Body of pancreas (tissue), 4 donors: ENCODE measurements at regions not wholly inside any gene's neighbourhood (a gene's known extent, or its start where the extent isn't known, plus 50 kb on each side); places are given as distances from the start of the nearest gene placed in this dataset.

Experiments
- ATAC-seq: fragments of 150-250 bp; one replicate; pipeline ENCODE4 v1.9.1; 2016
- DNase-seq, 4 donors: peaks; one replicate each; pipeline ENCODE4 v3.0.0-alpha.2; 2019
- H3K27ac ChIP-seq, 4 donors: fragments of 200-600 bp; sonication (generic); 1 replicate in 3 of 4; 2 replicates in 1 of 4; pipeline versions ENCODE4 v1.5.1 to v1.6.1; 2016 to 2019; ENCODE audit warnings: mild to moderate bottlenecking in 1 of 4, mixed read lengths in 1 of 4, moderate library complexity in 1 of 4
- H3K27me3 ChIP-seq, 2 donors: fragments of 200-600 bp; sonication (generic); one replicate each; pipeline ENCODE4 v1.6.0; 2016; ENCODE audit warnings: mild to moderate bottlenecking in 1 of 2
- H3K36me3 ChIP-seq, 2 donors: fragments of 200-600 bp; sonication (generic); replicated peaks in 1 of 2; 2 replicates each; pipeline ENCODE4 v1.5.1; 2016; ENCODE audit warnings: low read depth in 2 of 2; ENCODE audit not compliant: insufficient read depth in 1 of 2
- H3K4me1 ChIP-seq: fragments of 200-600 bp; sonication (generic); one replicate; pipeline ENCODE4 v1.6.0; 2016
- H3K4me3 ChIP-seq, 2 donors: fragments of 200-600 bp; sonication (generic); 1 replicate in 1 of 2; 2 replicates in 1 of 2; pipeline ENCODE4 v1.5.1; 2016 to 2019
- H3K9me3 ChIP-seq, 3 donors: fragments of 200-600 bp; sonication (generic); 1 replicate in 2 of 3; 2 replicates in 1 of 3; pipeline ENCODE4 v1.5.1; 2016
- POLR2A ChIP-seq, 3 donors: fragments of 450-650 bp; IDR thresholded peaks; one replicate each; pipeline ENCODE4 v1.6.1; 2016; ENCODE audit warnings: antibody characterized with exemption in 3 of 3, mild to moderate bottlenecking in 2 of 3
- WGBS, 2 donors: methylation state at CpG; one replicate each; pipeline ENCODE4 v1.1.5; 2017; 5-methylcytosine and 5-hydroxymethylcytosine counted together
- intact Hi-C: fragments of 100-400 bp; cut with DNase I; formaldehyde crosslinking; loops from one replicate; pipeline ENCODE4 v1.15.1; 2023
- TF ChIP-seq, protein P1 (sequence below), 7 experiments: fragments of 450-650 bp in 4 of 7; fragments of 200-600 bp in 3 of 7; sonication (generic) in 3 of 7; IDR thresholded peaks; one replicate each; pipeline ENCODE4 v1.5.1; 2016 to 2019; ENCODE audit warnings: antibody characterized with exemption in 7 of 7

- Histone ChIP-seq H3K27me3 (no peaks in the 10 kb centered on the region), H3K4me1 (no peaks in the 10 kb centered on the region), H3K4me3 (no peak overlapping the region), H3K36me3 (no peaks in the 10 kb centered on the region), H3K27ac (no peak overlapping the region), H3K9me3 (no peaks in the 10 kb centered on the region)
- ATAC-seq (no peak), DNase-seq (no peak)
- 75 to 83% methylated on average over 4 of the region's 4 CpGs for WGBS, 2 donors
- TF ChIP-seq, protein P1, sequence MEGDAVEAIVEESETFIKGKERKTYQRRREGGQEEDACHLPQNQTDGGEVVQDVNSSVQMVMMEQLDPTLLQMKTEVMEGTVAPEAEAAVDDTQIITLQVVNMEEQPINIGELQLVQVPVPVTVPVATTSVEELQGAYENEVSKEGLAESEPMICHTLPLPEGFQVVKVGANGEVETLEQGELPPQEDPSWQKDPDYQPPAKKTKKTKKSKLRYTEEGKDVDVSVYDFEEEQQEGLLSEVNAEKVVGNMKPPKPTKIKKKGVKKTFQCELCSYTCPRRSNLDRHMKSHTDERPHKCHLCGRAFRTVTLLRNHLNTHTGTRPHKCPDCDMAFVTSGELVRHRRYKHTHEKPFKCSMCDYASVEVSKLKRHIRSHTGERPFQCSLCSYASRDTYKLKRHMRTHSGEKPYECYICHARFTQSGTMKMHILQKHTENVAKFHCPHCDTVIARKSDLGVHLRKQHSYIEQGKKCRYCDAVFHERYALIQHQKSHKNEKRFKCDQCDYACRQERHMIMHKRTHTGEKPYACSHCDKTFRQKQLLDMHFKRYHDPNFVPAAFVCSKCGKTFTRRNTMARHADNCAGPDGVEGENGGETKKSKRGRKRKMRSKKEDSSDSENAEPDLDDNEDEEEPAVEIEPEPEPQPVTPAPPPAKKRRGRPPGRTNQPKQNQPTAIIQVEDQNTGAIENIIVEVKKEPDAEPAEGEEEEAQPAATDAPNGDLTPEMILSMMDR (IDR thresholded peaks at IDR 0.05): no peak
- TF ChIP-seq POLR2A (IDR thresholded peaks at IDR 0.05): no peak
- intact Hi-C loops: no loop called here
Measured at GRCh38 chr3:5431146-5431545, 243.6 kb downstream of the EDEM1 start.

DNA sequence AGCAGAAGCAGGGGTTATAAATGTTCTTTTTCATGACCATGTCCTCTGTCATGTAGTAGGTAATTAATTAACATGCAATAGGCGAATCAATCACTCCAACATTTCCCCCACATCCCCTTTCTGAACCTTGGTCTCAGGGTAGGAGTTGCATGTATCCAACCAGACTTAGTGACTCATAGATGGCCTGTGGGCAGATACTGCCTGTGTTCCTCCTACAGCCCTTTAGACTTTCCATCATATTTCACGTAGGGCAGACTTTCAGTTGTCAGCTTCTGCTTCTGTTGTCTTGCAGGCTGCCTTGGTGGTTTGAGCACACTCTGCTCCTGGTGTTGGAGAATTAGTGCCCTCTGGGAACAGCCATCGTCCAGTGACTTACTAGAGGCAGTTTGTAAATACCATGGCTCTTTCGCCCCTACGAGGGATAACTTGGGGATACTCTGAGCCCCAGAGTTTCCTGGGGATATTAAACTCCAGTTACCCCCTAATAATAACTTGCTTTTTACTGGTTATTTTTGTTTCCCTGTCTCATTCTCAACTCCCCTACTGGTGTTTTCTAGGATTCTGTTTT is 244.4 kb downstream of the EDEM1 start:
- intact Hi-C loops: no loop called here
- WGBS, 2 donors: 74 to 79% methylated on average over 5 of the region's 5 CpGs
- TF ChIP-seq, protein P1 (IDR thresholded peaks at IDR 0.05): no peak
- TF ChIP-seq POLR2A (IDR thresholded peaks at IDR 0.05): no peak
- Histone ChIP-seq H3K4me3 (no peak overlapping the region), H3K36me3 (no peaks in the 10 kb centered on the region), H3K27me3 (no peaks in the 10 kb centered on the region), H3K27ac (no peak overlapping the region), H3K4me1 (no peaks in the 10 kb centered on the region), H3K9me3 (no peaks in the 10 kb centered on the region)
- no peak for ATAC-seq
- peak in 1 of 4 donors; percentile 15 for DNase-seq

- intact Hi-C loops: no loop called here
- 83 to 87% methylated on average over 5 of the region's 5 CpGs for WGBS, 2 donors
- no peak overlapping the region for H3K4me3 ChIP-seq
- no peaks in the 10 kb centered on the region for H3K9me3 ChIP-seq
- no peak overlapping the region for H3K27ac ChIP-seq
- H3K27me3 ChIP-seq: no peaks in the 10 kb centered on the region
- no peaks in the 10 kb centered on the region for H3K4me1 ChIP-seq
- DNase-seq (no peak), ATAC-seq (no peak)
- H3K36me3 ChIP-seq: no peaks in the 10 kb centered on the region
- no peak for TF ChIP-seq POLR2A (IDR thresholded peaks at IDR 0.05)
- TF ChIP-seq, protein P1 (IDR thresholded peaks at IDR 0.05): no peak
Measured at GRCh38 chr3:5437296-5437782, 249.8 kb downstream of the EDEM1 start.

DNA sequence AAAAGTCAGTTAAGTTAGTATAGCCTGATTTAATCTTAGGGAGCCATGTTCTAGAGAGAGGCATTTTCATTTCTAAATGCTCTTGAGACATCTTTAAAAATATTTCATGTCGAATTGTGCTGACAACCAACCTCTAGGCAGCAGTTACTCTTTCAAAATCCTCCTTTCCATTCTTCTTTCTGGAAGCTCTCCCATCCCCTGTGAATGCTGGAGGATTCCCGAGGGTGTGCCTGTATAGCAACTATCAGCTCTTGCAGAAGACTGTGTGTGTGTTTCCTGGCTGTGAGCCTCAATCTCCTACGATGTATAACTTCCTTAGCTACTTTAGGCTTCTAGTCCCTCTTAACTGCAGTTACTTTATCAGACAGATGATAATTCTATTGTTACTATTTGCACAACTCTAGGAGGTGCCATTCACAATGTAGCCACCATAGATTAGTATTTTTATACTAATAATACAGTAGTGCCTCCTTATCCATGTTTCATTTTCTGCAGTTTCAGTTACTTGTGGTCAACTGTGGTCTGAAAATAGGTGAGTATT is 250.3 kb downstream of the EDEM1 start:
- intact Hi-C loops: no loop called here

More for the DNA sequence above, 250.3 kb downstream of the EDEM1 start:
- no peak for ATAC-seq
- Histone ChIP-seq H3K27me3 (no peaks in the 10 kb centered on the region), H3K27ac (no peak overlapping the region), H3K36me3 (no peaks in the 10 kb centered on the region), H3K4me3 (no peak overlapping the region), H3K4me1 (no peaks in the 10 kb centered on the region), H3K9me3 (no peaks in the 10 kb centered on the region)
- TF ChIP-seq, protein P1 (IDR thresholded peaks at IDR 0.05): no peak
- TF ChIP-seq POLR2A (IDR thresholded peaks at IDR 0.05): no peak
- no peak for DNase-seq
- WGBS, 2 donors: 25 to 35% methylated on average over 3 of the region's 3 CpGs
